ENCODE measurements at regions not wholly inside any gene's neighbourhood (a gene's known extent, or its start where the extent isn't known, plus 50 kb on each side); places are given as distances from the start of the nearest gene placed in this dataset.

DNA sequence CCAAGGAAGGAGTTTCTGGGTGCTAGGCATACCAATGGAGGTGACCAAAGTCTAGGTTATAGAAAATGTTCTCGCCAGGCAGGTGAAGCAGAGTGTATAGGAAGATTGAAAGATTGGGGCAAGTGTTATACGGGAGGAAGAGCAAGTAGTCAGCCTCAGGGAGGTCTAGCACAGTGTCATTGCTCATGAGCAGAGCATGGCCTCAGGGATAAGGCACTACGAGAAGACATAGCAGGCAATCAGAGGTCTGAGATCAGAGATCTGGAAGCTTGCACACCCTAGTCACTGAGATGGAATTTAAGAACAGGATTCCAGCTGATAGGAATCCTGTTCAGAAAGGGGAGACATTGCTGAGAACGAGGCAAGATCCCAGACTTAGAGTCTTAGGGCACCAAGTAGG lies 350.0 kb upstream of the CASK start:
- DNase-seq, result no peak
- WGBS, 3 donors, result 60 to 67% (median 66%) methylated on average over 4 of the region's 4 CpGs
- H3K9me3 ChIP-seq, result no peaks in the 10 kb centered on the region
- no peak overlapping the region for H3K27ac ChIP-seq
- H3K36me3 ChIP-seq, result no peaks in the 10 kb centered on the region
- intact Hi-C loops (cut with DNase I), result no loop called here
- no peak overlapping the region for H3K4me3 ChIP-seq
- no peak for TF ChIP-seq EP300 (IDR thresholded peaks at IDR 0.05)
- TF ChIP-seq, protein P1, sequence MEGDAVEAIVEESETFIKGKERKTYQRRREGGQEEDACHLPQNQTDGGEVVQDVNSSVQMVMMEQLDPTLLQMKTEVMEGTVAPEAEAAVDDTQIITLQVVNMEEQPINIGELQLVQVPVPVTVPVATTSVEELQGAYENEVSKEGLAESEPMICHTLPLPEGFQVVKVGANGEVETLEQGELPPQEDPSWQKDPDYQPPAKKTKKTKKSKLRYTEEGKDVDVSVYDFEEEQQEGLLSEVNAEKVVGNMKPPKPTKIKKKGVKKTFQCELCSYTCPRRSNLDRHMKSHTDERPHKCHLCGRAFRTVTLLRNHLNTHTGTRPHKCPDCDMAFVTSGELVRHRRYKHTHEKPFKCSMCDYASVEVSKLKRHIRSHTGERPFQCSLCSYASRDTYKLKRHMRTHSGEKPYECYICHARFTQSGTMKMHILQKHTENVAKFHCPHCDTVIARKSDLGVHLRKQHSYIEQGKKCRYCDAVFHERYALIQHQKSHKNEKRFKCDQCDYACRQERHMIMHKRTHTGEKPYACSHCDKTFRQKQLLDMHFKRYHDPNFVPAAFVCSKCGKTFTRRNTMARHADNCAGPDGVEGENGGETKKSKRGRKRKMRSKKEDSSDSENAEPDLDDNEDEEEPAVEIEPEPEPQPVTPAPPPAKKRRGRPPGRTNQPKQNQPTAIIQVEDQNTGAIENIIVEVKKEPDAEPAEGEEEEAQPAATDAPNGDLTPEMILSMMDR (IDR thresholded peaks at IDR 0.05), result no peak
- TF ChIP-seq POLR2A (IDR thresholded peaks at IDR 0.05), result no peak
- no peaks in the 10 kb centered on the region for H3K4me1 ChIP-seq (ENCODE audit: insufficient read depth)
- H3K27me3 ChIP-seq, result no peaks in the 10 kb centered on the region

DNA sequence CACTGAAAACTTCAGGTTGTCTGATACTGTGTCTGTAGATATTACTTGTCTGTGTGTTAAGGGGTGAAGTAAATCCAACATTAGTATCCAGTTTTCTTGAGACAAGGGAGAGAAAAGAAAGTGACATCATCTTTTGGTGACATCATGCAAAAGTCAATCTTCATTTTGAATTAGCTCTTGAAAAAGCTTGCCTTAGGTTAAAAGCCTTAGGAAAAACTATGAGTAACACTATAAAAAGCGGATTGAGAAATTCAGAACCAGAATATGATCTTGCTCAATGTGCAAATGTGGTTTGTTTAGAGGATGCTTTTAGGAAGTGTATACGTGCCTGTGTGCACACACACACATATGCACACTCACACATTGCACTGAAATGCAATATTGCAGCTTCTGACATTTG lies 345.8 kb upstream of the CASK start:
- 54 to 61% (median 59%) methylated on average over 2 of the region's 2 CpGs for WGBS, 3 donors
- Histone ChIP-seq H3K4me3 (no peak overlapping the region), H3K4me1 (ENCODE audit: insufficient read depth) (no peaks in the 10 kb centered on the region), H3K36me3 (no peaks in the 10 kb centered on the region), H3K9me3 (no peaks in the 10 kb centered on the region), H3K27me3 (no peaks in the 10 kb centered on the region), H3K27ac (no peak overlapping the region)
- TF ChIP-seq, protein P1 (IDR thresholded peaks at IDR 0.05), result no peak
- TF ChIP-seq EP300 (IDR thresholded peaks at IDR 0.05), result no peak
- no peak for TF ChIP-seq POLR2A (IDR thresholded peaks at IDR 0.05)
- DNase-seq, result no peak
- intact Hi-C loops (cut with DNase I), result no loop called here

DNA sequence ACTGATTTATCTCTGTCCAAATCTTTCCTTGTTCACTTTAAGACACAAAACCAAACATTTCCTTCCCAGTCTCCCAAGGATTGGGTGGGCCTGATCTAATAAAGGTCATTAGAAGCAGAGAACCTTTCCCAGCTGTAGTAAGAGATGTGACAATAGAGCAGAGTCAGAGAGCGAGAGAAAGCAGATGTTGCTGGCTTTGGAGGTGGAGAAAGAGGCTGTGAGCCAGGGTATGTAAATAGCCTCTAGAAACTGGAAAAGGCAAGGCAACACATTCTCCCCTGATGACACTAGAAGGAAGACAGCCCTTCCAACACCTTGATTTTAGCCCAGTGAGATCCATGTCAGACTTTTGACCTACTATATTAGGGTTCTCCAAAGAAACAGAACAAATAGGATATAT lies 337.5 kb upstream of the CASK start:
- no peak overlapping the region for H3K4me3 ChIP-seq
- H3K27ac ChIP-seq, result no peak overlapping the region
- H3K4me1 ChIP-seq (ENCODE audit: insufficient read depth), result no peaks in the 10 kb centered on the region
- no peaks in the 10 kb centered on the region for H3K36me3 ChIP-seq
- no peaks in the 10 kb centered on the region for H3K27me3 ChIP-seq
- DNase-seq, result no peak
- WGBS, 3 donors, result 51 to 76% (median 68%) methylated on average over 1 of the region's 1 CpG
- no peaks in the 10 kb centered on the region for H3K9me3 ChIP-seq
- TF ChIP-seq POLR2A (IDR thresholded peaks at IDR 0.05), result no peak
- TF ChIP-seq EP300 (IDR thresholded peaks at IDR 0.05), result no peak
- TF ChIP-seq, protein P1 (IDR thresholded peaks at IDR 0.05), result no peak
- intact Hi-C loops (cut with DNase I), result no loop called here

DNA sequence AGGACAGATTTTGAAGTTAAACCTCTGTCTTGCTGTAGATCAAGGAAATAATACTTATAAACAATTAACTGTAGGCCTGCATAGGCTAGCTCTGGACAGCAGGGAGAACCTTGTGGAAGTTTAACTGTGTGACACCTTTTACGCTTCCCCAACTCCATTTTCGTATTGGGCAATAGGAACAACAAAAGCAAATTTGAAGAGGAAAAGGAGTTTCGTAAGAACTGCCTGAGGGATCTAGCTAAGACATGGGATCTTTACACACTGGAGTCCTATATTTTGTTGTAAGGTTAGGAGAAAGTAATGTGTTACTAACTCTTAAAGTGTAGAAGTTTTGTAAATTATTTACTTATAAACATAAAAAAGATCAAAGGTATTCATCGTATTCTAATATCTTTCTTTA lies 324.9 kb upstream of the CASK start:
- Histone ChIP-seq H3K4me1 (ENCODE audit: insufficient read depth) (no peaks in the 10 kb centered on the region), H3K27me3 (no peaks in the 10 kb centered on the region), H3K27ac (no peak overlapping the region), H3K4me3 (no peak overlapping the region), H3K36me3 (no peaks in the 10 kb centered on the region), H3K9me3 (no peaks in the 10 kb centered on the region)
- no peak for DNase-seq
- TF ChIP-seq, protein P1 (IDR thresholded peaks at IDR 0.05), result no peak
- TF ChIP-seq EP300 (IDR thresholded peaks at IDR 0.05) (no peak), POLR2A (IDR thresholded peaks at IDR 0.05) (no peak)
- intact Hi-C loops (cut with DNase I), result no loop called here
- WGBS, 3 donors, result 80 to 90% (median 87%) methylated on average over 4 of the region's 4 CpGs

DNA sequence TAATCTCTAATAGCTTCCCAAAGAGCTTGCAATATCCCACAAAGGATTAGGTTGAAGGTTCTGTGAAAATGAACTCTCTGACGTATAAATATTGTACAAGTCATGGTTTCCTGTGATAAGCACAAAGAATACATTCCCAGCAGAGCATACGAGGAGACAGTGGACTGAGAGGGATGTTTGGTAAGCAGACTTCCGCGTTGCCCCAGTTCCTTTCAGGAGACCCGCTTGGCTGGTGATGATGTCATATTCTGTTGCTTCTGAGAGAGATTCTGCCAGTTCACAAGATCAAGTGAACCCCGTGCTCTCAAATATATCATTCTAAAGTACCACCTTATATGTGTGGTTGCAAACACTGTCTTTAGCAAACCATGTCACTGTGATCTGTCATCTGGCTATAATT lies 323.9 kb upstream of the CASK start:
- no peak for TF ChIP-seq EP300 (IDR thresholded peaks at IDR 0.05)
- TF ChIP-seq, protein P1 (IDR thresholded peaks at IDR 0.05), result no peak
- TF ChIP-seq POLR2A (IDR thresholded peaks at IDR 0.05), result no peak
- intact Hi-C loops (cut with DNase I), result no loop called here
- Histone ChIP-seq H3K27me3 (no peaks in the 10 kb centered on the region), H3K27ac (no peak overlapping the region), H3K4me1 (ENCODE audit: insufficient read depth) (no peaks in the 10 kb centered on the region), H3K9me3 (no peaks in the 10 kb centered on the region), H3K4me3 (no peak overlapping the region), H3K36me3 (no peaks in the 10 kb centered on the region)
- 40 to 56% (median 43%) methylated on average over 6 of the region's 6 CpGs for WGBS, 3 donors
- DNase-seq, result no peak

All from ovary (tissue), 7 donors.